ENCODE measurements at regions not wholly inside any gene's neighbourhood (a gene's known extent, or its start where the extent isn't known, plus 50 kb on each side); places are given as distances from the start of the nearest gene placed in this dataset.

DNA sequence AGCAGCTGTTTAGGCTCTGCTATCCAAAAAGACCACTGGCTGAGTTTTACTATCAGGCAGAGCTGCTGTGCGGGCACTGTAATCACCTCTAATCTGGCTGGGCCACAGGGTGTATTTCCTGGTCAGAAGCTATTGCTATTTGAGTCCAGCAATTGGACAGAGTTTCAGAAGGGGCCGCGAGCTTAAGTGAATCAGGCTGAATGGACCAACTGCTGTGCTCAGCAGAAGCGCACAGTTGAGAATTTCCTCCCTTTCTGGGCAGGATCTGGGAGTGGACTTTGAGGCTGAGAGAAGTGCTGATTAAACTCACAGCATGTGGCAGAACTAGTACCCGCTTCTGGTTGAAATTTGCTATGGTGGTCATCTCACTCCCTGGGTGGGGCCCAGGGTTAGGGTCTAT is 251.8 kb downstream of the INSIG2 start:
- TF ChIP-seq CTCF (IDR thresholded peaks at IDR 0.05) (no peak), POLR2A (IDR thresholded peaks at IDR 0.05) (no peak)
